HEK293 (cell line): ENCODE measurements at regions not wholly inside any gene's neighbourhood (a gene's known extent, or its start where the extent isn't known, plus 50 kb on each side); places are given as distances from the start of the nearest gene placed in this dataset.

Source experiments
- CTCF ChIA-PET: fragments of 350-600 bp; formaldehyde crosslinking; extraction: SDS; loops from one replicate; lab custom pipeline; 2021; ENCODE audit warnings: antibody characterized with exemption; lab: Yijun Ruan, JAX
- POLR2A ChIA-PET: fragments of 300-600 bp; formaldehyde crosslinking; extraction: SDS; loops from one replicate; lab custom pipeline; 2020; ENCODE audit warnings: antibody characterized with exemption, inconsistent platforms; lab: Yijun Ruan, JAX
- H3K27ac ChIP-seq: fragments of 200-500 bp; sonication (Bioruptor generic); 2 replicates; pipeline ENCODE4 v1.5.1; 2014; ENCODE audit warnings: low read depth, low read length, control low read depth, inconsistent platforms; ENCODE audit errors: extremely low read depth
- H3K36me3 ChIP-seq, 2 experiments: fragments of 200-500 bp in 1 of 2; sonication (Bioruptor generic) in 1 of 2; 1 replicate in 1 of 2; 2 replicates in 1 of 2; pipeline ENCODE4 v1.5.1; 2014 to 2017; ENCODE audit warnings: inconsistent platforms in 2 of 2, low read length in 2 of 2; ENCODE audit not compliant: control insufficient read depth in 2 of 2, insufficient read depth in 1 of 2
- H3K4me1 ChIP-seq: fragments of 200-500 bp; sonication (Bioruptor generic); 2 replicates; pipeline ENCODE4 v1.5.1; 2014; ENCODE audit warnings: mild to moderate bottlenecking, low read length, inconsistent platforms; ENCODE audit not compliant: control insufficient read depth, insufficient read depth
- H3K4me3 ChIP-seq: 2 replicates; pipeline ENCODE4 v1.5.1; 2011; ENCODE audit warnings: low read depth, mild to moderate bottlenecking, control low read depth, low read length, moderate library complexity
- H3K9me3 ChIP-seq: fragments of 200-500 bp; sonication (Bioruptor generic); 2 replicates; pipeline ENCODE4 v1.5.1; 2014; ENCODE audit warnings: low read depth, low read length, inconsistent platforms; ENCODE audit not compliant: control insufficient read depth, insufficient read depth
- GLI2 ChIP-seq: fragments of 450-650 bp; formaldehyde crosslinking; IDR thresholded peaks from 2 replicates; pipeline ENCODE4; 2017; ENCODE audit warnings: missing biosample characterization, missing genetic modification characterization, low read depth, borderline replicate concordance
- TCF7L2 ChIP-seq: IDR thresholded peaks from 2 replicates; pipeline ENCODE4 v1.6.1; 2011; ENCODE audit warnings: low read depth, mild to moderate bottlenecking, inconsistent platforms, low read length, moderate library complexity, borderline replicate concordance
- ZBTB17 ChIP-seq: fragments of 450-650 bp; formaldehyde crosslinking; IDR thresholded peaks from 2 replicates; pipeline ENCODE4 v1.5.1; 2016; ENCODE audit warnings: missing biosample characterization, missing genetic modification characterization
- ZNF114 ChIP-seq: fragments of 450-650 bp; formaldehyde crosslinking; IDR thresholded peaks from 2 replicates; pipeline ENCODE4 v1.5.0; 2017; ENCODE audit warnings: missing biosample characterization, missing genetic modification characterization
- ZNF19 ChIP-seq: fragments of 450-650 bp; formaldehyde crosslinking; IDR thresholded peaks from 2 replicates; pipeline ENCODE4; 2016; ENCODE audit warnings: missing biosample characterization, missing genetic modification characterization, low read depth
- ZNF211 ChIP-seq: fragments of 450-650 bp; formaldehyde crosslinking; IDR thresholded peaks from 2 replicates; pipeline ENCODE4 v1.5.1; 2016; ENCODE audit warnings: low read depth, missing biosample characterization, missing genetic modification characterization
- ZNF24 ChIP-seq: fragments of 450-650 bp; formaldehyde crosslinking; IDR thresholded peaks from 2 replicates; pipeline ENCODE4 v1.5.1; 2016; ENCODE audit warnings: missing biosample characterization, missing genetic modification characterization
- ZNF335 ChIP-seq: fragments of 450-650 bp; formaldehyde crosslinking; conservative IDR thresholded peaks from 2 replicates; pipeline ENCODE4 v1.5.1; 2016; ENCODE audit warnings: missing biosample characterization, missing genetic modification characterization
- ZNF394 ChIP-seq: fragments of 450-650 bp; formaldehyde crosslinking; IDR thresholded peaks from 2 replicates; pipeline ENCODE4 v1.5.1; 2016; ENCODE audit warnings: missing biosample characterization, missing genetic modification characterization, mild to moderate bottlenecking, moderate library complexity, borderline replicate concordance
- ZNF544 ChIP-seq: fragments of 450-650 bp; formaldehyde crosslinking; IDR thresholded peaks from 2 replicates; pipeline ENCODE4 v1.5.0; 2017; ENCODE audit warnings: missing biosample characterization, missing genetic modification characterization
- ZNF560 ChIP-seq: fragments of 450-650 bp; formaldehyde crosslinking; IDR thresholded peaks from 2 replicates; pipeline ENCODE4 v1.5.1; 2017; ENCODE audit warnings: missing biosample characterization, missing genetic modification characterization, borderline replicate concordance
- ZNF600 ChIP-seq: fragments of 450-650 bp; formaldehyde crosslinking; IDR thresholded peaks from 2 replicates; pipeline ENCODE4 v1.5.1; 2016; ENCODE audit warnings: missing biosample characterization, missing genetic modification characterization
- ZNF621 ChIP-seq: fragments of 450-650 bp; formaldehyde crosslinking; IDR thresholded peaks from 2 replicates; pipeline ENCODE4 v1.5.1; 2017; ENCODE audit warnings: missing biosample characterization, missing genetic modification characterization
- ZNF776 ChIP-seq: fragments of 450-650 bp; formaldehyde crosslinking; IDR thresholded peaks from 2 replicates; pipeline ENCODE4 v1.5.0; 2017; ENCODE audit warnings: missing biosample characterization, missing genetic modification characterization, borderline replicate concordance
- TF ChIP-seq, protein P1 (sequence below): fragments of 450-650 bp; formaldehyde crosslinking; IDR thresholded peaks from 2 replicates; pipeline ENCODE4 v1.5.1; 2016; ENCODE audit warnings: missing biosample characterization, missing genetic modification characterization, borderline replicate concordance
- TF ChIP-seq, protein P2 (sequence below): fragments of 450-650 bp; formaldehyde crosslinking; IDR thresholded peaks from 2 replicates; pipeline ENCODE4 v1.5.1; 2016; ENCODE audit warnings: missing biosample characterization, missing genetic modification characterization
- TF ChIP-seq, protein P3 (sequence below): fragments of 450-650 bp; formaldehyde crosslinking; IDR thresholded peaks from 2 replicates; pipeline ENCODE4 v1.5.1; 2016; ENCODE audit warnings: missing biosample characterization, missing genetic modification characterization
- TF ChIP-seq, protein P4 (sequence below): fragments of 450-650 bp; formaldehyde crosslinking; IDR thresholded peaks from 2 replicates; pipeline ENCODE4 v1.5.1; 2017; ENCODE audit warnings: missing biosample characterization, mild to moderate bottlenecking, missing genetic modification characterization, moderate library complexity
- TF ChIP-seq, protein P5 (sequence below): fragments of 450-650 bp; formaldehyde crosslinking; IDR thresholded peaks from 2 replicates; pipeline ENCODE4 v1.5.0; 2017; ENCODE audit warnings: missing biosample characterization, missing genetic modification characterization, borderline replicate concordance

DNA sequence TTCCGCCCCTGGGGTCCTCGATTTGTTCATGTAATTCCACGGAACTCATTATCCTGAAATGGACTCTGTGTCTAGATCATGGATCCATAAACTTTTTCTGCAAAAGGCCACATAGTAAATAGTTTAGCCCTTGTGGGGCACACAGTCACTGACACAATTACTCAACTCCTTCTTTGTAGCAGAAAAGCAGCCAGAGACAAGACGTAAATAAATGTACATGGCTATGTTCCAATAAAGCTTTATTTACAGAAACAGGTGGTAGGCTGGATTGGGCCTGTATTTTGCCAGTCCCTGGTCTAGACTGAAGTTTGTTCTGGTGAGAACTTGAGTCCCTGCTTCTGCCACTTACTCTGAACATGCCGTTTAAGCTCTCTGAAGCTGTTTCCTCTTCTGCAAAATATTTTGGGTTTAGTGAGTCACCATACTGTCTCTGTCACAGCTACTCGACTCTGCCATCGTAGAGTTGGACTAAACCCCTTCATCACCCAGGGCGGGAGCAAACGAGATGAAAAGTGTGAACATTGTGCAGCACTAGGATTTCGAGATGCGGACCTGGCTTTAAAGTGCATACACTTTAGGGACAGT lies 61.9 kb upstream of the FOXF1 start (continued):
- TF ChIP-seq, protein P1, sequence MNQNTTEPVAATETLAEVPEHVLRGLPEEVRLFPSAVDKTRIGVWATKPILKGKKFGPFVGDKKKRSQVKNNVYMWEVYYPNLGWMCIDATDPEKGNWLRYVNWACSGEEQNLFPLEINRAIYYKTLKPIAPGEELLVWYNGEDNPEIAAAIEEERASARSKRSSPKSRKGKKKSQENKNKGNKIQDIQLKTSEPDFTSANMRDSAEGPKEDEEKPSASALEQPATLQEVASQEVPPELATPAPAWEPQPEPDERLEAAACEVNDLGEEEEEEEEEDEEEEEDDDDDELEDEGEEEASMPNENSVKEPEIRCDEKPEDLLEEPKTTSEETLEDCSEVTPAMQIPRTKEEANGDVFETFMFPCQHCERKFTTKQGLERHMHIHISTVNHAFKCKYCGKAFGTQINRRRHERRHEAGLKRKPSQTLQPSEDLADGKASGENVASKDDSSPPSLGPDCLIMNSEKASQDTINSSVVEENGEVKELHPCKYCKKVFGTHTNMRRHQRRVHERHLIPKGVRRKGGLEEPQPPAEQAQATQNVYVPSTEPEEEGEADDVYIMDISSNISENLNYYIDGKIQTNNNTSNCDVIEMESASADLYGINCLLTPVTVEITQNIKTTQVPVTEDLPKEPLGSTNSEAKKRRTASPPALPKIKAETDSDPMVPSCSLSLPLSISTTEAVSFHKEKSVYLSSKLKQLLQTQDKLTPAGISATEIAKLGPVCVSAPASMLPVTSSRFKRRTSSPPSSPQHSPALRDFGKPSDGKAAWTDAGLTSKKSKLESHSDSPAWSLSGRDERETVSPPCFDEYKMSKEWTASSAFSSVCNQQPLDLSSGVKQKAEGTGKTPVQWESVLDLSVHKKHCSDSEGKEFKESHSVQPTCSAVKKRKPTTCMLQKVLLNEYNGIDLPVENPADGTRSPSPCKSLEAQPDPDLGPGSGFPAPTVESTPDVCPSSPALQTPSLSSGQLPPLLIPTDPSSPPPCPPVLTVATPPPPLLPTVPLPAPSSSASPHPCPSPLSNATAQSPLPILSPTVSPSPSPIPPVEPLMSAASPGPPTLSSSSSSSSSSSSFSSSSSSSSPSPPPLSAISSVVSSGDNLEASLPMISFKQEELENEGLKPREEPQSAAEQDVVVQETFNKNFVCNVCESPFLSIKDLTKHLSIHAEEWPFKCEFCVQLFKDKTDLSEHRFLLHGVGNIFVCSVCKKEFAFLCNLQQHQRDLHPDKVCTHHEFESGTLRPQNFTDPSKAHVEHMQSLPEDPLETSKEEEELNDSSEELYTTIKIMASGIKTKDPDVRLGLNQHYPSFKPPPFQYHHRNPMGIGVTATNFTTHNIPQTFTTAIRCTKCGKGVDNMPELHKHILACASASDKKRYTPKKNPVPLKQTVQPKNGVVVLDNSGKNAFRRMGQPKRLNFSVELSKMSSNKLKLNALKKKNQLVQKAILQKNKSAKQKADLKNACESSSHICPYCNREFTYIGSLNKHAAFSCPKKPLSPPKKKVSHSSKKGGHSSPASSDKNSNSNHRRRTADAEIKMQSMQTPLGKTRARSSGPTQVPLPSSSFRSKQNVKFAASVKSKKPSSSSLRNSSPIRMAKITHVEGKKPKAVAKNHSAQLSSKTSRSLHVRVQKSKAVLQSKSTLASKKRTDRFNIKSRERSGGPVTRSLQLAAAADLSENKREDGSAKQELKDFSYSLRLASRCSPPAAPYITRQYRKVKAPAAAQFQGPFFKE (tag by site-specific recombination) = no peak
- no peak for TF ChIP-seq TCF7L2
- TF ChIP-seq ZNF776 (tag by site-specific recombination) = no peak
- no peak for TF ChIP-seq ZNF621
- TF ChIP-seq, protein P2, sequence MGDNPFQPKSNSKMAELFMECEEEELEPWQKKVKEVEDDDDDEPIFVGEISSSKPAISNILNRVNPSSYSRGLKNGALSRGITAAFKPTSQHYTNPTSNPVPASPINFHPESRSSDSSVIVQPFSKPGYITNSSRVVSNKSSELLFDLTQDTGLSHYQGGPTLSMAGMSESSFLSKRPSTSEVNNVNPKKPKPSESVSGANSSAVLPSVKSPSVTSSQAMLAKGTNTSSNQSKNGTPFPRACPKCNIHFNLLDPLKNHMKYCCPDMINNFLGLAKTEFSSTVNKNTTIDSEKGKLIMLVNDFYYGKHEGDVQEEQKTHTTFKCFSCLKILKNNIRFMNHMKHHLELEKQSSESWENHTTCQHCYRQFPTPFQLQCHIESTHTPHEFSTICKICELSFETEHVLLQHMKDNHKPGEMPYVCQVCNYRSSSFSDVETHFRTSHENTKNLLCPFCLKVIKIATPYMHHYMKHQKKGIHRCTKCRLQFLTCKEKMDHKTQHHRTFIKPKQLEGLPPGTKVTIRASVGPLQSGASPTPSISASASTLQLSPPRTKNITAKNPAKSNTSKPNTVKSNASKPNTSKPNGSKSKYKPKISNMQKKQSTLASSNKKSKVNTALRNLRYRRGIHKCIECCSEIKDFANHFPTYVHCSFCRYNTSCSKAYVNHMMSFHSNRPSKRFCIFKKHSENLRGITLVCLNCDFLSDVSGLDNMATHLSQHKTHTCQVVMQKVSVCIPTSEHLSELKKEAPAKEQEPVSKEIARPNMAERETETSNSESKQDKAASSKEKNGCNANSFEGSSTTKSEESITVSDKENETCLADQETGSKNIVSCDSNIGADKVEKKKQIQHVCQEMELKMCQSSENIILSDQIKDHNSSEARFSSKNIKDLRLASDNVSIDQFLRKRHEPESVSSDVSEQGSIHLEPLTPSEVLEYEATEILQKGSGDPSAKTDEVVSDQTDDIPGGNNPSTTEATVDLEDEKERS (tag by site-specific recombination) = no peak
- no peak for TF ChIP-seq ZBTB17
- no peak for TF ChIP-seq ZNF544
- no peak for TF ChIP-seq ZNF560
- TF ChIP-seq, protein P3, sequence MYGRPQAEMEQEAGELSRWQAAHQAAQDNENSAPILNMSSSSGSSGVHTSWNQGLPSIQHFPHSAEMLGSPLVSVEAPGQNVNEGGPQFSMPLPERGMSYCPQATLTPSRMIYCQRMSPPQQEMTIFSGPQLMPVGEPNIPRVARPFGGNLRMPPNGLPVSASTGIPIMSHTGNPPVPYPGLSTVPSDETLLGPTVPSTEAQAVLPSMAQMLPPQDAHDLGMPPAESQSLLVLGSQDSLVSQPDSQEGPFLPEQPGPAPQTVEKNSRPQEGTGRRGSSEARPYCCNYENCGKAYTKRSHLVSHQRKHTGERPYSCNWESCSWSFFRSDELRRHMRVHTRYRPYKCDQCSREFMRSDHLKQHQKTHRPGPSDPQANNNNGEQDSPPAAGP = no peak
- TF ChIP-seq ZNF335 (tag by site-specific recombination) = no peak
- TF ChIP-seq, all 188 proteins: peak for 0

DNA sequence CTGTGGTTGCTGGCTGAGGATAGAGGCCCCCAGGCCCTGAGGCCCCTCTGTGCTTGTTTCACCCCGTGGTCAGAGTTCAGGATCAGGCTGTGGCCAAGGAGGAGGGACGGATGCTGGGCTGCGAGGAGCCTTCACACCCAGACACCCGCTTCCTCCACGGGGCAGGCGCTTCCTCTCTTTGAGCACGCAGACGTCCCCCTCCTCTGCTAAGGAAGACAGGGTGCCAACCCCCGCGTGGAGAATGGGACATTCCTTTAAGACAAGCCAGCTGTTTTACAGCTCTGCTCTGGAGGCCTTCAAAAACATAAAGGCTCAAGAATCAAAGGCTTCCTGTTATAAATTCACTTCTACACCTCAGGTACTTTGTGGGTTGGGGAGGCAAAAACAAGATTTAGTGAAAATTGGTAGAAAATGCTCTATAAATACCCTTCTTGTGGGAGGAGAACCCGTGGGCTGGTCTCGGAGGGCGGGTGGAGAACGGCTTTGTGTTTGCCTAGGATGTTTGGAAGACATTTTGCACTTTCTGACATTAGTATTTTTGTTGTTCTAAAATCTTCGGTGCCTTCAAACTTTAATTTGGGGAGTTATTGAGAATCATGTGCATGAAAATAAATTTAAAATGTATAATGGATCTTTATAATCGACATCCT lies 60.8 kb upstream of the FOXF1 start:
- Histone ChIP-seq H3K4me3 (no peak overlapping the region), H3K36me3 (no peaks in the 10 kb centered on the region), H3K4me1 (no peaks in the 10 kb centered on the region), H3K27ac (no peak overlapping the region), H3K9me3 (no peaks in the 10 kb centered on the region)
- TF ChIP-seq ZNF394 (no peak), ZNF24 (no peak), ZNF600 (tag by site-specific recombination) (no peak), ZNF114 (tag by site-specific recombination) (no peak), ZNF211 (no peak), GLI2 (tag by site-specific recombination) (no peak), ZNF19 (tag by site-specific recombination) (no peak)
- TF ChIP-seq, protein P4, sequence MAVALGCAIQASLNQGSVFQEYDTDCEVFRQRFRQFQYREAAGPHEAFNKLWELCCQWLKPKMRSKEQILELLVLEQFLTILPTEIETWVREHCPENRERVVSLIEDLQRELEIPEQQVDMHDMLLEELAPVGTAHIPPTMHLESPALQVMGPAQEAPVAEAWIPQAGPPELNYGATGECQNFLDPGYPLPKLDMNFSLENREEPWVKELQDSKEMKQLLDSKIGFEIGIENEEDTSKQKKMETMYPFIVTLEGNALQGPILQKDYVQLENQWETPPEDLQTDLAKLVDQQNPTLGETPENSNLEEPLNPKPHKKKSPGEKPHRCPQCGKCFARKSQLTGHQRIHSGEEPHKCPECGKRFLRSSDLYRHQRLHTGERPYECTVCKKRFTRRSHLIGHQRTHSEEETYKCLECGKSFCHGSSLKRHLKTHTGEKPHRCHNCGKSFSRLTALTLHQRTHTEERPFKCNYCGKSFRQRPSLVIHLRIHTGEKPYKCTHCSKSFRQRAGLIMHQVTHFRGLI (tag by site-specific recombination) = no peak
- TF ChIP-seq, protein P5, sequence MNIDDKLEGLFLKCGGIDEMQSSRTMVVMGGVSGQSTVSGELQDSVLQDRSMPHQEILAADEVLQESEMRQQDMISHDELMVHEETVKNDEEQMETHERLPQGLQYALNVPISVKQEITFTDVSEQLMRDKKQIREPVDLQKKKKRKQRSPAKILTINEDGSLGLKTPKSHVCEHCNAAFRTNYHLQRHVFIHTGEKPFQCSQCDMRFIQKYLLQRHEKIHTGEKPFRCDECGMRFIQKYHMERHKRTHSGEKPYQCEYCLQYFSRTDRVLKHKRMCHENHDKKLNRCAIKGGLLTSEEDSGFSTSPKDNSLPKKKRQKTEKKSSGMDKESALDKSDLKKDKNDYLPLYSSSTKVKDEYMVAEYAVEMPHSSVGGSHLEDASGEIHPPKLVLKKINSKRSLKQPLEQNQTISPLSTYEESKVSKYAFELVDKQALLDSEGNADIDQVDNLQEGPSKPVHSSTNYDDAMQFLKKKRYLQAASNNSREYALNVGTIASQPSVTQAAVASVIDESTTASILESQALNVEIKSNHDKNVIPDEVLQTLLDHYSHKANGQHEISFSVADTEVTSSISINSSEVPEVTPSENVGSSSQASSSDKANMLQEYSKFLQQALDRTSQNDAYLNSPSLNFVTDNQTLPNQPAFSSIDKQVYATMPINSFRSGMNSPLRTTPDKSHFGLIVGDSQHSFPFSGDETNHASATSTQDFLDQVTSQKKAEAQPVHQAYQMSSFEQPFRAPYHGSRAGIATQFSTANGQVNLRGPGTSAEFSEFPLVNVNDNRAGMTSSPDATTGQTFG (tag by site-specific recombination) = no peak
- ChIA-PET CTCF (interaction anchor here (0.6 kb wide), 1 partner anchor 196 kb away, joined by 4 read pairs; no protein-coding TSS in a partner anchor), POLR2A (no interaction called here)
